ENCODE measurements at regions not wholly inside any gene's neighbourhood (a gene's known extent, or its start where the extent isn't known, plus 50 kb on each side); places are given as distances from the start of the nearest gene placed in this dataset.
"Not testable (repeated sequence)": the region's sequence is repeated elsewhere in the genome, so short reads cannot be mapped to it uniquely, and the experiment has no call there.

- not testable (repeated sequence) for TF ChIP-seq CTCF, POLR2A, POLR2AphosphoS5 (IDR thresholded peaks at IDR 0.05)
These were observed 1313.2 kb upstream of the CDH18 start for GRCh38 chr5:21301205-21301604.

Data from stomach (tissue), 4 donors.